Stomach (tissue), 8 donors: ENCODE measurements at regions not wholly inside any gene's neighbourhood (a gene's known extent, or its start where the extent isn't known, plus 50 kb on each side); places are given as distances from the start of the nearest gene placed in this dataset.
A peak's percentile ranks its signal among the peaks of the same experiment; 100 is the strongest.

ENCODE experiments used
- DNase-seq, 2 donors: peaks; one replicate each; pipeline versions ENCODE4 v3.0.0 to v3.0.0-alpha.2; 2013 to 2019
- H3K27ac ChIP-seq, 5 donors: fragments of 200-600 bp in 4 of 5; sonication (generic) in 4 of 5; one replicate each; pipeline ENCODE4 v1.5.1; 2013 to 2019; ENCODE audit warnings: mild to moderate bottlenecking in 1 of 5, moderate library complexity in 1 of 5
- H3K27me3 ChIP-seq, 3 donors: fragments of 200-600 bp; sonication (generic); one replicate each; pipeline ENCODE4 v1.5.1; 2017 to 2019; ENCODE audit warnings: mixed run types in 1 of 3
- H3K36me3 ChIP-seq, 4 donors: fragments of 200-600 bp; sonication (generic); 1 replicate in 3 of 4; 2 replicates in 1 of 4; pipeline ENCODE4 v1.5.1; 2016 to 2019
- H3K4me1 ChIP-seq, 4 donors: fragments of 200-600 bp; sonication (generic); one replicate each; pipeline ENCODE4 v1.5.1; 2016 to 2019
- H3K4me3 ChIP-seq, 4 donors: fragments of 200-600 bp; sonication (generic) in 3 of 4; one replicate each; pipeline ENCODE4 v1.5.1; 2016 to 2019; ENCODE audit warnings: mild to moderate bottlenecking in 1 of 4
- H3K9me3 ChIP-seq, 4 donors: fragments of 200-600 bp; sonication (generic); one replicate each; pipeline ENCODE4 v1.5.1; 2016 to 2019
- EP300 ChIP-seq: sonication (generic); formaldehyde crosslinking; IDR thresholded peaks from one replicate; pipeline ENCODE4 v1.6.1; 2017; ENCODE audit warnings: antibody characterized with exemption
- POLR2A ChIP-seq, 4 donors: fragments of 450-650 bp; IDR thresholded peaks; one replicate each; pipeline ENCODE4 v1.6.1; 2016; ENCODE audit warnings: antibody characterized with exemption in 4 of 4, control low read depth in 2 of 4, mild to moderate bottlenecking in 1 of 4, moderate library complexity in 1 of 4
- POLR2AphosphoS5 ChIP-seq, 3 donors: sonication (generic); formaldehyde crosslinking; IDR thresholded peaks; one replicate each; pipeline ENCODE4 v1.6.1; 2016; ENCODE audit warnings: antibody characterized with exemption in 3 of 3
- WGBS, 5 donors: extraction: QIAGEN DNeasy Blood & Tissue Kit in 3 of 5; methylation state at CpG; one replicate each; pipeline versions ENCODE4 v1.1.5 to v1.1.7; 2013 to 2018; 5-methylcytosine and 5-hydroxymethylcytosine counted together
- intact Hi-C: fragments of 100-400 bp; cut with DNase I; formaldehyde crosslinking; loops from one replicate; pipeline ENCODE4 v1.15.1; 2023; ENCODE audit warnings: low total_unique reads
- TF ChIP-seq, protein P1 (sequence below), 7 experiments: fragments of 450-650 bp in 4 of 7; fragments of 200-600 bp in 3 of 7; sonication (generic) in 3 of 7; IDR thresholded peaks; one replicate each; pipeline ENCODE4 v1.5.1; 2016 to 2019; ENCODE audit warnings: antibody characterized with exemption in 7 of 7, control low read depth in 2 of 7, mild to moderate bottlenecking in 1 of 7
- donor health status: healthy with polysubstance abuse.
- donor health status: Bipolar disorder and iron deficiency.
- donor health status: healthy.

DNA sequence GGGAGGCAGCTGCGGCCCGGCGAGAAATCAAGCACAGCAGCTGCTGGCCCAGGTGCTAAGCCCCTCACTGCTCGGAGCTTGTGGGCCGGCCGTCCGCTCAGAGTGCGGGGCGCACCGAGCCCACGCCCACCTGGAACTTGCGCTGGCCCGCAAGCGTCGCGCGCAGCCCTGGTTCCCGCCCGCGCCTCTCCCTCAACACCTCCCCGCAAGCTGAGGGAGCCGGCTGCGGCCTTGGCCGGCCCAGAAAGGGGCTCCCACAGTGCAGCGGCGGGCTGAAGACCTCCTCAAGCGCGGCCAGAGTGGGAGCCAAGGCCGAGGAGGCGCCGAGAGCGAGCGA is 92.9 kb downstream of the HAPSTR1 start:
- no peaks in the 10 kb centered on the region for H3K9me3 ChIP-seq
- no peaks in the 10 kb centered on the region for H3K4me1 ChIP-seq
- no peaks in the 10 kb centered on the region for H3K27me3 ChIP-seq
- no peak overlapping the region for H3K4me3 ChIP-seq
- no peak for DNase-seq
- no peaks in the 10 kb centered on the region for H3K36me3 ChIP-seq
- no peak overlapping the region for H3K27ac ChIP-seq
- 78 to 96% (median 89%) methylated on average over 7 to 33 of the region's 33 CpGs for WGBS, 5 donors
- intact Hi-C loops, result no loop called here
- TF ChIP-seq EP300, result no peak
- TF ChIP-seq POLR2A (IDR thresholded peaks at IDR 0.05), result no peak
- TF ChIP-seq POLR2AphosphoS5 (IDR thresholded peaks at IDR 0.05), result no peak
- TF ChIP-seq, protein P1, sequence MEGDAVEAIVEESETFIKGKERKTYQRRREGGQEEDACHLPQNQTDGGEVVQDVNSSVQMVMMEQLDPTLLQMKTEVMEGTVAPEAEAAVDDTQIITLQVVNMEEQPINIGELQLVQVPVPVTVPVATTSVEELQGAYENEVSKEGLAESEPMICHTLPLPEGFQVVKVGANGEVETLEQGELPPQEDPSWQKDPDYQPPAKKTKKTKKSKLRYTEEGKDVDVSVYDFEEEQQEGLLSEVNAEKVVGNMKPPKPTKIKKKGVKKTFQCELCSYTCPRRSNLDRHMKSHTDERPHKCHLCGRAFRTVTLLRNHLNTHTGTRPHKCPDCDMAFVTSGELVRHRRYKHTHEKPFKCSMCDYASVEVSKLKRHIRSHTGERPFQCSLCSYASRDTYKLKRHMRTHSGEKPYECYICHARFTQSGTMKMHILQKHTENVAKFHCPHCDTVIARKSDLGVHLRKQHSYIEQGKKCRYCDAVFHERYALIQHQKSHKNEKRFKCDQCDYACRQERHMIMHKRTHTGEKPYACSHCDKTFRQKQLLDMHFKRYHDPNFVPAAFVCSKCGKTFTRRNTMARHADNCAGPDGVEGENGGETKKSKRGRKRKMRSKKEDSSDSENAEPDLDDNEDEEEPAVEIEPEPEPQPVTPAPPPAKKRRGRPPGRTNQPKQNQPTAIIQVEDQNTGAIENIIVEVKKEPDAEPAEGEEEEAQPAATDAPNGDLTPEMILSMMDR (IDR thresholded peaks at IDR 0.05), result no peak

DNA sequence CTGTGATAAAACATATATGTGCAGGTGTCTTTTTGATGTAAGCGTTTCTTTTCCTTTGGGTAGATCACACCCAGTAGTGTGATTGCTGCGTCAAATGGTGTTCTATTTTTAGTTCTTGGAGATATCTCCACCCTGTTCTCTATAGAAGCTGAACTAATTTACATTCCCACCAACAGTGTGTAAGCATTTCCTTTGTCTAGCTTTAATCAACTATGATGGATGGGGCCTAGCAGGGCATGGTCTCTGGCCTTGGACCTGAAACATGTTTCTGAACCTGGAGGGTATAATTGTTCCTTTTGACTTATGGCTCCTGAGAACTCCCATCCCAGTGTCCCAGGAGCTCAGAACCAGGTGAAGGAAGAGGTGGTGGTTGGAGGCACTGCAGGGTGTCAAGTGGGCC is 93.9 kb downstream of the HAPSTR1 start:
- H3K36me3 ChIP-seq, result no peaks in the 10 kb centered on the region
- WGBS, 5 donors, result 28 to 46% (median 36%) methylated on average over 2 of the region's 2 CpGs
- H3K4me1 ChIP-seq, result no peaks in the 10 kb centered on the region
- no peak overlapping the region for H3K27ac ChIP-seq
- TF ChIP-seq EP300, result no peak
- TF ChIP-seq POLR2AphosphoS5 (IDR thresholded peaks at IDR 0.05), result no peak
- no peak for TF ChIP-seq POLR2A (IDR thresholded peaks at IDR 0.05)
- TF ChIP-seq, protein P1 (IDR thresholded peaks at IDR 0.05), result no peak
- no peak for DNase-seq
- H3K4me3 ChIP-seq, result no peak overlapping the region
- no peaks in the 10 kb centered on the region for H3K27me3 ChIP-seq
- H3K9me3 ChIP-seq, result no peaks in the 10 kb centered on the region
- intact Hi-C loops, result no loop called here

DNA sequence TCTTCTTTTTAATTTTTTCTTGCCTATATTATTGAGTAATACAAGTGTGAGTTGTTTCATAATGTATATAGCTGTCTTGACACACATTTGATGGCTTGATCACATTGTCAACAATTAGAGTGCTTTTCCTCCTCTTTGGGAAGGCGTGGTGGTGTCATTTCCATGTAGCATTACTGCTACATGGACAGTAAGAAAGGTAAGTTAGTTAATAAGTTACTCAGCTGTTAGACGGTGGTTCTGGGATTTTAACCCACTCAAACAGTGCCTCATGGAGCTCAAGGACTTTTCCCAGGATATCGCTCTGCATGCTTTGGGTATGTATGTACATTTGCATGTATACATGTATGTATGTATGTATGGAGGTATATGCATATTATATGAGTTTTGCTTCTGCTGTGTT is 94.6 kb downstream of the HAPSTR1 start:
- intact Hi-C loops, result no loop called here
- H3K27ac ChIP-seq, result no peak overlapping the region
- no peaks in the 10 kb centered on the region for H3K27me3 ChIP-seq
- no peaks in the 10 kb centered on the region for H3K9me3 ChIP-seq
- H3K36me3 ChIP-seq, result no peaks in the 10 kb centered on the region
- TF ChIP-seq, protein P1 (IDR thresholded peaks at IDR 0.05), result no peak
- no peak for TF ChIP-seq POLR2A (IDR thresholded peaks at IDR 0.05)
- TF ChIP-seq EP300, result no peak
- no peak for TF ChIP-seq POLR2AphosphoS5 (IDR thresholded peaks at IDR 0.05)
- 56 to 72% (median 66%) methylated on average over 3 of the region's 3 CpGs for WGBS, 5 donors
- H3K4me3 ChIP-seq, result no peak overlapping the region
- no peaks in the 10 kb centered on the region for H3K4me1 ChIP-seq
- DNase-seq, result peak in 1 of 2 donors; percentile 11

DNA sequence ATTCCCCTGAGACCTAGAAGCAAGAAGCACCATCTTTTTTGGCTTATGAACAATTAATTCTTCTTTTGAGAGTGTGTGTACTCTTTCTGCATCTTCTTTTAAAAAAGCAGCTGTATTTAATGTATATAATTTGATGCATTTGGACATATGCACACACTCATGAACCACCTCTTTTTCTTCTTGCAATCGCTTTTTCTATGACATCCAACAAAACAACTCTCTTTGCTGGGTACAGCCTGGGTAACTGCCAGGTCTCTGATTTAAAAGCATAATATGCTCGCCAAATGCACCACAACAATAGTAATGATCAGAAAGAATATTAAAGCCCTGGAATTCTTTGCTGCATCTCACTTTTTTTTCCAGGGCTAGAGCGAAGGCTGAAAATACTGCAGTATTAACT is 97.3 kb downstream of the HAPSTR1 start:
- peaks cover 0 to 5% (median 0%) of the 10 kb centered on the region in 3 donors for H3K27me3 ChIP-seq
- TF ChIP-seq POLR2A (IDR thresholded peaks at IDR 0.05) (no peak), EP300 (no peak), POLR2AphosphoS5 (IDR thresholded peaks at IDR 0.05) (no peak)
- TF ChIP-seq, protein P1 (IDR thresholded peaks at IDR 0.05), result no peak
- no peaks in the 10 kb centered on the region for H3K9me3 ChIP-seq
- no peak for DNase-seq
- WGBS, 5 donors, result 70 to 82% (median 79%) methylated on average over 3 of the region's 3 CpGs
- H3K36me3 ChIP-seq, result no peaks in the 10 kb centered on the region
- no peak overlapping the region for H3K4me3 ChIP-seq
- H3K4me1 ChIP-seq, result no peaks in the 10 kb centered on the region
- no peak overlapping the region for H3K27ac ChIP-seq
- intact Hi-C loops, result no loop called here
